Skeletal muscle tissue (tissue), 3 donors: ENCODE measurements at regions not wholly inside any gene's neighbourhood (a gene's known extent, or its start where the extent isn't known, plus 50 kb on each side); places are given as distances from the start of the nearest gene placed in this dataset.

Experiments used
- H3K27ac ChIP-seq: one replicate; pipeline ENCODE4 v1.7.0; 2013; ENCODE audit warnings: mild to moderate bottlenecking, low read depth, low read length, inconsistent platforms
- H3K27me3 ChIP-seq, 3 donors: one replicate each; pipeline ENCODE4 v1.7.0; 2013; ENCODE audit warnings: low read length in 3 of 3; ENCODE audit not compliant: control insufficient read depth in 3 of 3, insufficient read depth in 3 of 3
- H3K36me3 ChIP-seq, 3 donors: one replicate each; pipeline ENCODE4 v1.7.0; 2013; ENCODE audit warnings: low read length in 3 of 3; ENCODE audit not compliant: control insufficient read depth in 3 of 3, insufficient read depth in 3 of 3
- H3K4me1 ChIP-seq, 3 donors: one replicate each; pipeline ENCODE4 v1.7.0; 2013; ENCODE audit warnings: low read length in 3 of 3, mild to moderate bottlenecking in 3 of 3; ENCODE audit not compliant: control insufficient read depth in 3 of 3, insufficient read depth in 3 of 3
- H3K4me3 ChIP-seq, 3 donors: one replicate each; pipeline ENCODE4 v1.7.0; 2013; ENCODE audit warnings: low read length in 3 of 3
- H3K9ac ChIP-seq, 3 donors: one replicate each; pipeline ENCODE4 v1.7.0; 2013; ENCODE audit warnings: low read length in 3 of 3, mild to moderate bottlenecking in 3 of 3, moderate library complexity in 2 of 3, low read depth in 1 of 3
- H3K9me3 ChIP-seq, 3 donors: one replicate each; pipeline ENCODE4 v1.7.0; 2013; ENCODE audit warnings: low read length in 3 of 3; ENCODE audit not compliant: control insufficient read depth in 3 of 3
- donor health status: Osteomylitis.

GRCh38 chr5:89601880-89602279, 718.9 kb upstream of the MEF2C start:
- Histone ChIP-seq H3K4me3 (no peak overlapping the region), H3K9ac (no peak overlapping the region), H3K9me3 (no peaks in the 10 kb centered on the region), H3K36me3 (no peaks in the 10 kb centered on the region), H3K27me3 (no peaks in the 10 kb centered on the region), H3K4me1 (no peaks in the 10 kb centered on the region), H3K27ac (no peak overlapping the region)

- Histone ChIP-seq H3K36me3 (no peaks in the 10 kb centered on the region), H3K9me3 (no peaks in the 10 kb centered on the region), H3K9ac (no peak overlapping the region), H3K4me3 (no peak overlapping the region), H3K4me1 (no peaks in the 10 kb centered on the region), H3K27me3 (no peaks in the 10 kb centered on the region), H3K27ac (no peak overlapping the region)
Measured at GRCh38 chr5:89597878-89598277, 714.9 kb upstream of the MEF2C start.

GRCh38 chr5:89596821-89597220, 713.8 kb upstream of the MEF2C start:
- Histone ChIP-seq H3K4me1 (no peaks in the 10 kb centered on the region), H3K9me3 (no peaks in the 10 kb centered on the region), H3K4me3 (no peak overlapping the region), H3K36me3 (no peaks in the 10 kb centered on the region), H3K9ac (no peak overlapping the region), H3K27me3 (no peaks in the 10 kb centered on the region), H3K27ac (no peak overlapping the region)

GRCh38 chr5:89595056-89595455, 712.1 kb upstream of the MEF2C start:
- Histone ChIP-seq H3K9ac (no peak overlapping the region), H3K27ac (no peak overlapping the region), H3K4me3 (no peak overlapping the region), H3K36me3 (no peaks in the 10 kb centered on the region), H3K4me1 (no peaks in the 10 kb centered on the region), H3K27me3 (no peaks in the 10 kb centered on the region), H3K9me3 (peaks cover 0 to 2% (median 0%) of the 10 kb centered on the region in 3 donors)

GRCh38 chr5:89584339-89584956, 701.5 kb upstream of the MEF2C start:
- H3K9ac ChIP-seq, result peak overlapping the region in 1 of 3 donors; percentile 1
- peaks cover 0 to 5% (median 0%) of the 10 kb centered on the region in 3 donors for H3K4me1 ChIP-seq
- peak overlapping the region in 1 of 3 donors; percentile 11 for H3K4me3 ChIP-seq
- no peaks in the 10 kb centered on the region for H3K27me3 ChIP-seq
- H3K27ac ChIP-seq, result no peak overlapping the region
- H3K36me3 ChIP-seq, result no peaks in the 10 kb centered on the region
- H3K9me3 ChIP-seq, result peaks cover 0 to 2% (median 0%) of the 10 kb centered on the region in 3 donors

GRCh38 chr5:89583534-89583933, 700.5 kb upstream of the MEF2C start:
- peaks cover 0 to 5% (median 0%) of the 10 kb centered on the region in 3 donors for H3K4me1 ChIP-seq
- no peaks in the 10 kb centered on the region for H3K36me3 ChIP-seq
- no peak overlapping the region for H3K9ac ChIP-seq
- H3K4me3 ChIP-seq, result no peak overlapping the region
- H3K9me3 ChIP-seq, result peaks cover 0 to 2% (median 0%) of the 10 kb centered on the region in 3 donors
- no peak overlapping the region for H3K27ac ChIP-seq
- no peaks in the 10 kb centered on the region for H3K27me3 ChIP-seq

- no peak overlapping the region for H3K27ac ChIP-seq
- no peak overlapping the region for H3K4me3 ChIP-seq
- H3K9ac ChIP-seq, result no peak overlapping the region
- H3K27me3 ChIP-seq, result no peaks in the 10 kb centered on the region
- no peaks in the 10 kb centered on the region for H3K36me3 ChIP-seq
- peaks cover 0 to 5% (median 0%) of the 10 kb centered on the region in 3 donors for H3K4me1 ChIP-seq
- H3K9me3 ChIP-seq, result peaks cover 0 to 2% (median 0%) of the 10 kb centered on the region in 3 donors
Measured at GRCh38 chr5:89582768-89583339, 699.9 kb upstream of the MEF2C start.

- H3K4me3 ChIP-seq, result no peak overlapping the region
- H3K9me3 ChIP-seq, result peaks cover 0 to 2% (median 0%) of the 10 kb centered on the region in 3 donors
- H3K27me3 ChIP-seq, result no peaks in the 10 kb centered on the region
- H3K4me1 ChIP-seq, result peaks cover 0 to 5% (median 0%) of the 10 kb centered on the region in 3 donors
- H3K9ac ChIP-seq, result no peak overlapping the region
- H3K36me3 ChIP-seq, result no peaks in the 10 kb centered on the region
- H3K27ac ChIP-seq, result no peak overlapping the region
Measured at GRCh38 chr5:89580976-89581375, 698.0 kb upstream of the MEF2C start.

GRCh38 chr5:89575319-89575718, 692.3 kb upstream of the MEF2C start:
- no peaks in the 10 kb centered on the region for H3K9me3 ChIP-seq
- H3K27me3 ChIP-seq, result no peaks in the 10 kb centered on the region
- no peaks in the 10 kb centered on the region for H3K36me3 ChIP-seq
- H3K9ac ChIP-seq, result no peak overlapping the region
- no peak overlapping the region for H3K4me3 ChIP-seq
- H3K27ac ChIP-seq, result no peak overlapping the region
- no peaks in the 10 kb centered on the region for H3K4me1 ChIP-seq

- Histone ChIP-seq H3K9ac (no peak overlapping the region), H3K9me3 (no peaks in the 10 kb centered on the region), H3K36me3 (no peaks in the 10 kb centered on the region), H3K27me3 (no peaks in the 10 kb centered on the region), H3K4me3 (no peak overlapping the region), H3K27ac (no peak overlapping the region), H3K4me1 (no peaks in the 10 kb centered on the region)
Measured at GRCh38 chr5:89573345-89573744, 690.4 kb upstream of the MEF2C start.
